Brain microvascular endothelial cell (primary cell): ENCODE measurements at regions not wholly inside any gene's neighbourhood (a gene's known extent, or its start where the extent isn't known, plus 50 kb on each side); places are given as distances from the start of the nearest gene placed in this dataset.
A peak's percentile ranks its signal among the peaks of the same experiment; 100 is the strongest.

Experiments
- DNase-seq: peaks from one replicate; pipeline ENCODE4 v3.0.0-alpha.2; 2020
- H3K27ac ChIP-seq: fragments of 250-450 bp; sonication (Bioruptor Pico); 2 replicates; pipeline ENCODE4 v1.5.1; 2020; ENCODE audit warnings: mild to moderate bottlenecking, moderate library complexity
- H3K27me3 ChIP-seq: fragments of 250-450 bp; sonication (Bioruptor Pico); replicated peaks from 2 replicates; pipeline ENCODE4 v1.5.1; 2020; ENCODE audit warnings: mild to moderate bottlenecking
- H3K36me3 ChIP-seq: fragments of 250-450 bp; sonication (Bioruptor Pico); replicated peaks from 2 replicates; pipeline ENCODE4 v1.5.1; 2020; ENCODE audit warnings: mild to moderate bottlenecking
- H3K4me3 ChIP-seq: 2 replicates; pipeline ENCODE4 v1.5.1; 2011; ENCODE audit warnings: low read depth, mild to moderate bottlenecking, control low read depth, low read length, moderate library complexity
- CTCF ChIP-seq: IDR thresholded peaks from 2 replicates; pipeline ENCODE4 v1.5.1; 2011; ENCODE audit warnings: low read depth, mild to moderate bottlenecking, moderate library complexity, low read length, control low read depth, inconsistent platforms; ENCODE audit errors: missing control alignments
- in situ Hi-C: cut with HindIII; loops from 2 replicates; pipeline ENCODE4 v1.10.0; 2017; ENCODE audit warnings: low sequenced_read_pairs, low pct_ligation_motif_present

- Histone ChIP-seq H3K27me3 (peaks cover 2% of the 10 kb centered on the region), H3K36me3 (no peaks in the 10 kb centered on the region), H3K4me3 (no peak overlapping the region), H3K27ac (no peak overlapping the region)
- no peak for DNase-seq
- in situ Hi-C loops = no loop called here
- no peak for TF ChIP-seq CTCF
Observed at GRCh38 chr13:91115776-91116175, 231.7 kb upstream of the MIR17HG start.

GRCh38 chr13:91117351-91117750 is 230.1 kb upstream of the MIR17HG start:
- Histone ChIP-seq H3K36me3 (no peaks in the 10 kb centered on the region), H3K4me3 (no peak overlapping the region), H3K27ac (no peak overlapping the region), H3K27me3 (peaks cover 2% of the 10 kb centered on the region)
- no peak for TF ChIP-seq CTCF
- in situ Hi-C loops = no loop called here
- DNase-seq = no peak

- no peak for TF ChIP-seq CTCF
- no peaks in the 10 kb centered on the region for H3K36me3 ChIP-seq
- H3K4me3 ChIP-seq = no peak overlapping the region
- H3K27me3 ChIP-seq = peaks cover 2% of the 10 kb centered on the region
- H3K27ac ChIP-seq = no peak overlapping the region
- in situ Hi-C loops = no loop called here
- DNase-seq = no peak
Observed at GRCh38 chr13:91119643-91120042, 227.8 kb upstream of the MIR17HG start.

- Histone ChIP-seq H3K4me3 (no peak overlapping the region), H3K27ac (no peak overlapping the region), H3K27me3 (no peaks in the 10 kb centered on the region), H3K36me3 (no peaks in the 10 kb centered on the region)
- in situ Hi-C loops = no loop called here
- no peak for DNase-seq
- TF ChIP-seq CTCF = no peak
Observed at GRCh38 chr13:91122766-91123165, 224.7 kb upstream of the MIR17HG start.

- Histone ChIP-seq H3K27me3 (no peaks in the 10 kb centered on the region), H3K27ac (no peak overlapping the region), H3K4me3 (no peak overlapping the region), H3K36me3 (no peaks in the 10 kb centered on the region)
- no peak for DNase-seq
- in situ Hi-C loops = no loop called here
- no peak for TF ChIP-seq CTCF
Observed at GRCh38 chr13:91123456-91124127, 223.9 kb upstream of the MIR17HG start.

- in situ Hi-C loops = no loop called here
- H3K36me3 ChIP-seq = no peaks in the 10 kb centered on the region
Observed at GRCh38 chr13:91126806-91127205, 220.7 kb upstream of the MIR17HG start.

More at GRCh38 chr13:91126806-91127205, 220.7 kb upstream of the MIR17HG start:
- peak; percentile 28 for DNase-seq
- no peak for TF ChIP-seq CTCF
- Histone ChIP-seq H3K27ac (no peak overlapping the region), H3K4me3 (no peak overlapping the region), H3K27me3 (no peaks in the 10 kb centered on the region)
